Right atrium auricular region (tissue), 2 donors: ENCODE measurements at regions not wholly inside any gene's neighbourhood (a gene's known extent, or its start where the extent isn't known, plus 50 kb on each side); places are given as distances from the start of the nearest gene placed in this dataset.

Experiments
- DNase-seq: peaks from one replicate; pipeline ENCODE4 v3.0.0-alpha.2; 2019; ENCODE audit warnings: low spot score
- H3K27ac ChIP-seq, 2 donors: fragments of 200-600 bp; sonication (generic); 1 replicate in 1 of 2; 2 replicates in 1 of 2; pipeline ENCODE4 v1.5.1; 2016 to 2019
- H3K27me3 ChIP-seq, 2 donors: fragments of 200-600 bp; sonication (generic); one replicate each; pipeline versions ENCODE4 v1.5.1 to v1.6.0; 2017 to 2019
- H3K36me3 ChIP-seq: fragments of 200-600 bp; sonication (generic); one replicate; pipeline ENCODE4 v1.5.1; 2016
- H3K4me1 ChIP-seq, 2 donors: fragments of 200-600 bp; sonication (generic); one replicate each; pipeline versions ENCODE4 v1.5.1 to v1.6.0; 2017 to 2019
- H3K4me3 ChIP-seq, 2 donors: fragments of 200-600 bp; sonication (generic); 1 replicate in 1 of 2; 2 replicates in 1 of 2; pipeline ENCODE4 v1.5.1; 2017 to 2019; ENCODE audit warnings: mild to moderate bottlenecking in 1 of 2, moderate library complexity in 1 of 2
- H3K9me3 ChIP-seq, 2 donors: fragments of 200-600 bp; sonication (generic); one replicate each; pipeline ENCODE4 v1.5.1; 2019
- CTCF ChIP-seq, 2 donors: fragments of 200-600 bp; sonication (generic); IDR thresholded peaks; one replicate each; pipeline ENCODE4 v1.5.1; 2019; ENCODE audit warnings: antibody characterized with exemption in 2 of 2

DNA sequence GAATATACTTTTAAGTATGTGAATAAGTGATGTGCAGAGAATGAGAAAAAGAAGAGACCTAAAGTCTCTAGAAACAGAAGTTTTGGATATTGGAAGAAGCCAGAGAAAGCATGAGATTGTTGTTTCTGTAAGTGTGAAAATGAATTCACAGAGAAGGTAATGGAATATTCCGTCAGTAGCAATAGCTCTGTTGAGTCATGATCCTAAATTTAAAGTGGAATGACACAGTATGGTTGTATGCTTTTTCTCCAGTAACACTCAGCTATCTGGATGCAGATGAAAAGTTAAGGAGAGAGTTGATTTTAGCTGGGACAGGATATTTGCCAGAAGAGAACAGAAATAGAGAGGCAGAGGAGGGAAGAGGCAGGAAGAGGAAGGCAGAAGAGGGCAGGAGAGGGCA lies 1166.3 kb downstream of the GALC start:
- H3K9me3 ChIP-seq = no peaks in the 10 kb centered on the region
- no peaks in the 10 kb centered on the region for H3K27me3 ChIP-seq
- TF ChIP-seq CTCF (IDR thresholded peaks at IDR 0.05) = no peak
- H3K4me1 ChIP-seq = no peaks in the 10 kb centered on the region
- no peaks in the 10 kb centered on the region for H3K36me3 ChIP-seq
- no peak for DNase-seq
- no peak overlapping the region for H3K4me3 ChIP-seq
- H3K27ac ChIP-seq = no peak overlapping the region

DNA sequence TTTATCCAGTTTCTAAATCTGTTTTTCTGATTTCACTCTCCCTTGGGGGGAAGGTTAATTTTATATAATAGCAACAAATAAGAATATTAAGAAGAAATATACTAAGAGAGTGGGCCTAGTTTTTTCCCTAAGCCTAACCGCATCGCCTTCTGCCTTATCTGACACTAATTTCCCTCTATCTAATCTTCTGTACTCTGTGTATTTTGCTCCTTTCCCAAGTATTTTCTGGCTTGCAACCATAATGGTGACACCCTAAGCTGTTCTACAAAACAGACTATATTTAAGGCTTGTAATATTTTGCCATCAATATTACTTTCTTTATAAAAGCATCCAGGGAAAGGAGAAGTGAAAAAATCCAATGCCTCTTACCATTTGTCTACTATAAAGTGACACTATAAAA lies 1168.8 kb downstream of the GALC start:
- TF ChIP-seq CTCF (IDR thresholded peaks at IDR 0.05) = no peak
- no peak overlapping the region for H3K27ac ChIP-seq
- H3K4me1 ChIP-seq = no peaks in the 10 kb centered on the region
- no peak overlapping the region for H3K4me3 ChIP-seq
- H3K27me3 ChIP-seq = no peaks in the 10 kb centered on the region
- no peaks in the 10 kb centered on the region for H3K9me3 ChIP-seq
- no peaks in the 10 kb centered on the region for H3K36me3 ChIP-seq
- DNase-seq = no peak

DNA sequence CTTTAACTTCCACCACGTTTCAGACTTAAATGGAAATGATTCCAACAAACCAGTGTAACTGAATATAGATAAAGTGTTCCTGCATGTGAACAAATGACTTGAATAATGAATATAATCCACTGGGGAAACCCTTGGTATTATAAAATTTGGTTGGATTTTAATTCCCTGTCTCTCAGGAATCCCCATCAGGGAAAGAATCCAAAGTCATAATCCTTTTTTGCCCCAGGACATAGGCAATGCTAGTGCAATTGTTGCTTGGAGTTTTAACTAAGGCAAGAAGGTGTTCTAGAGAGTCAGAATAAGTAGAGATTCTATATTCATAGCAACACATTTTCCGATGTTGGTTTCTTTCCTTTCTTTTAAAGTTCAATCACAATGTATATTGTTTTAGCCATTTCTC lies 1169.4 kb downstream of the GALC start:
- DNase-seq = no peak
- no peak overlapping the region for H3K4me3 ChIP-seq
- H3K27me3 ChIP-seq = no peaks in the 10 kb centered on the region
- H3K9me3 ChIP-seq = no peaks in the 10 kb centered on the region
- no peaks in the 10 kb centered on the region for H3K4me1 ChIP-seq
- H3K36me3 ChIP-seq = no peaks in the 10 kb centered on the region
- no peak overlapping the region for H3K27ac ChIP-seq
- no peak for TF ChIP-seq CTCF (IDR thresholded peaks at IDR 0.05)

DNA sequence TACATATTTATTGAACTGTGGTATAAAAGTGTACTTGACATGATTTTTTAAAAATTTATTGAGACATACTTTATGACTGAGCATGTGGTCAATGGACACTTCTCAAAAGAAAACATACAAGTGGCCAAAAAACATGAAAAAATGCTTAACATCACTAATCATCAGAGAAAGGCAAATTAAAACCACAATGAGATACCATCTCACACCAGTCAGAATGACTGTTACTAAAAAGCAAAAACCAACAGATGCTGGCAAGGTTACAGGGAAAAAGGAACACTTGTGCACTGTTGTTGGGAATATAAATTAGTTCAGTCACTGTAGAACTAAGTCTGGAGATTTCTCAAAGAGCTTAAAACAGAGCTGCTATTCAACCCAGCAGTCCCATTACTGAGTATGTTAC lies 1177.6 kb downstream of the GALC start:
- Histone ChIP-seq H3K27ac (no peak overlapping the region), H3K9me3 (peaks cover 0 to 15% of the 10 kb centered on the region in 2 donors), H3K27me3 (no peaks in the 10 kb centered on the region), H3K4me3 (no peak overlapping the region), H3K36me3 (no peaks in the 10 kb centered on the region), H3K4me1 (no peaks in the 10 kb centered on the region)
- TF ChIP-seq CTCF (IDR thresholded peaks at IDR 0.05) = no peak
- DNase-seq = no peak

- no peaks in the 10 kb centered on the region for H3K36me3 ChIP-seq
- no peaks in the 10 kb centered on the region for H3K9me3 ChIP-seq
- H3K27ac ChIP-seq = no peak overlapping the region
- H3K27me3 ChIP-seq = no peaks in the 10 kb centered on the region
- H3K4me3 ChIP-seq = no peak overlapping the region
- no peak for DNase-seq
- no peaks in the 10 kb centered on the region for H3K4me1 ChIP-seq
- no peak for TF ChIP-seq CTCF (IDR thresholded peaks at IDR 0.05)
Measured at GRCh38 chr14:86802726-86803125, 1190.3 kb downstream of the GALC start.

GRCh38 chr14:86799244-86799647 lies 1193.7 kb downstream of the GALC start:
- no peak for TF ChIP-seq CTCF (IDR thresholded peaks at IDR 0.05)
- no peaks in the 10 kb centered on the region for H3K36me3 ChIP-seq
- no peak for DNase-seq
- no peak overlapping the region for H3K27ac ChIP-seq
- H3K9me3 ChIP-seq = no peaks in the 10 kb centered on the region
- no peaks in the 10 kb centered on the region for H3K4me1 ChIP-seq
- H3K27me3 ChIP-seq = no peaks in the 10 kb centered on the region
- no peak overlapping the region for H3K4me3 ChIP-seq
